ENCODE measurements at regions not wholly inside any gene's neighbourhood (a gene's known extent, or its start where the extent isn't known, plus 50 kb on each side); places are given as distances from the start of the nearest gene placed in this dataset.

DNA sequence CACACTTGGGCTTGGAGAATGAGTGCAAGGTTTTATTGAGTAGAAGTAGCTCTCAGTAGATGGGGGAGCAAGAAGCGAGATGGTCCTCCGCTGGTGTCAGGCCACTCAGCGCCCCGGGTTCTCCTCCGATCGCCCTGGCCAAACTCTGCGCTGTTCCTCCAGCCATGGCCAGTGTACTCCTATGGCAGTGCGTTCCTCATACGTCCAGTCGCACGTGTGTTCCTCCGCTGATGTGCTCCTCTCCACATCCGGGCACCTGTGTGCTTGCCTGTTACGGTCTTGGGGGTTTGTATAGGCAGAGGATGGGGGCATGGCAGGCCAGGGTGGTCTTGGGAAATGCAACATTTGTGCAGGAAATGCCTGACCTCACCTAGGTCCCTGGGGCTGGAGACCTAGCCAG is 1899.4 kb downstream of the PCDH9 start:
- Mint-ChIP-seq H3K9me3 (no peaks in the 10 kb centered on the region), H3K4me1 (no peaks in the 10 kb centered on the region; the same call in 2 of the 3 replicates), H3K36me3 (ENCODE audit: low read depth) (no peaks in the 10 kb centered on the region), H3K4me3 (no peak overlapping the region), H3K27ac (no peak overlapping the region), H3K27me3 (ENCODE audit: insufficient read depth, low read depth, poor library complexity) (no peaks in the 10 kb centered on the region)
- H3K4me3 ChIP-seq, result no peak overlapping the region
- H4K20me1 ChIP-seq (replicated peaks; ENCODE audit: insufficient read depth), result no peaks in the 10 kb centered on the region
- H3F3A ChIP-seq (replicated peaks; ENCODE audit: low read depth), result no peaks in the 10 kb centered on the region
- TF ChIP-seq ZNF114 (CRISPR knock-in tag; IDR thresholded peaks at IDR 0.05), result no peak
- TF ChIP-seq, protein P1, sequence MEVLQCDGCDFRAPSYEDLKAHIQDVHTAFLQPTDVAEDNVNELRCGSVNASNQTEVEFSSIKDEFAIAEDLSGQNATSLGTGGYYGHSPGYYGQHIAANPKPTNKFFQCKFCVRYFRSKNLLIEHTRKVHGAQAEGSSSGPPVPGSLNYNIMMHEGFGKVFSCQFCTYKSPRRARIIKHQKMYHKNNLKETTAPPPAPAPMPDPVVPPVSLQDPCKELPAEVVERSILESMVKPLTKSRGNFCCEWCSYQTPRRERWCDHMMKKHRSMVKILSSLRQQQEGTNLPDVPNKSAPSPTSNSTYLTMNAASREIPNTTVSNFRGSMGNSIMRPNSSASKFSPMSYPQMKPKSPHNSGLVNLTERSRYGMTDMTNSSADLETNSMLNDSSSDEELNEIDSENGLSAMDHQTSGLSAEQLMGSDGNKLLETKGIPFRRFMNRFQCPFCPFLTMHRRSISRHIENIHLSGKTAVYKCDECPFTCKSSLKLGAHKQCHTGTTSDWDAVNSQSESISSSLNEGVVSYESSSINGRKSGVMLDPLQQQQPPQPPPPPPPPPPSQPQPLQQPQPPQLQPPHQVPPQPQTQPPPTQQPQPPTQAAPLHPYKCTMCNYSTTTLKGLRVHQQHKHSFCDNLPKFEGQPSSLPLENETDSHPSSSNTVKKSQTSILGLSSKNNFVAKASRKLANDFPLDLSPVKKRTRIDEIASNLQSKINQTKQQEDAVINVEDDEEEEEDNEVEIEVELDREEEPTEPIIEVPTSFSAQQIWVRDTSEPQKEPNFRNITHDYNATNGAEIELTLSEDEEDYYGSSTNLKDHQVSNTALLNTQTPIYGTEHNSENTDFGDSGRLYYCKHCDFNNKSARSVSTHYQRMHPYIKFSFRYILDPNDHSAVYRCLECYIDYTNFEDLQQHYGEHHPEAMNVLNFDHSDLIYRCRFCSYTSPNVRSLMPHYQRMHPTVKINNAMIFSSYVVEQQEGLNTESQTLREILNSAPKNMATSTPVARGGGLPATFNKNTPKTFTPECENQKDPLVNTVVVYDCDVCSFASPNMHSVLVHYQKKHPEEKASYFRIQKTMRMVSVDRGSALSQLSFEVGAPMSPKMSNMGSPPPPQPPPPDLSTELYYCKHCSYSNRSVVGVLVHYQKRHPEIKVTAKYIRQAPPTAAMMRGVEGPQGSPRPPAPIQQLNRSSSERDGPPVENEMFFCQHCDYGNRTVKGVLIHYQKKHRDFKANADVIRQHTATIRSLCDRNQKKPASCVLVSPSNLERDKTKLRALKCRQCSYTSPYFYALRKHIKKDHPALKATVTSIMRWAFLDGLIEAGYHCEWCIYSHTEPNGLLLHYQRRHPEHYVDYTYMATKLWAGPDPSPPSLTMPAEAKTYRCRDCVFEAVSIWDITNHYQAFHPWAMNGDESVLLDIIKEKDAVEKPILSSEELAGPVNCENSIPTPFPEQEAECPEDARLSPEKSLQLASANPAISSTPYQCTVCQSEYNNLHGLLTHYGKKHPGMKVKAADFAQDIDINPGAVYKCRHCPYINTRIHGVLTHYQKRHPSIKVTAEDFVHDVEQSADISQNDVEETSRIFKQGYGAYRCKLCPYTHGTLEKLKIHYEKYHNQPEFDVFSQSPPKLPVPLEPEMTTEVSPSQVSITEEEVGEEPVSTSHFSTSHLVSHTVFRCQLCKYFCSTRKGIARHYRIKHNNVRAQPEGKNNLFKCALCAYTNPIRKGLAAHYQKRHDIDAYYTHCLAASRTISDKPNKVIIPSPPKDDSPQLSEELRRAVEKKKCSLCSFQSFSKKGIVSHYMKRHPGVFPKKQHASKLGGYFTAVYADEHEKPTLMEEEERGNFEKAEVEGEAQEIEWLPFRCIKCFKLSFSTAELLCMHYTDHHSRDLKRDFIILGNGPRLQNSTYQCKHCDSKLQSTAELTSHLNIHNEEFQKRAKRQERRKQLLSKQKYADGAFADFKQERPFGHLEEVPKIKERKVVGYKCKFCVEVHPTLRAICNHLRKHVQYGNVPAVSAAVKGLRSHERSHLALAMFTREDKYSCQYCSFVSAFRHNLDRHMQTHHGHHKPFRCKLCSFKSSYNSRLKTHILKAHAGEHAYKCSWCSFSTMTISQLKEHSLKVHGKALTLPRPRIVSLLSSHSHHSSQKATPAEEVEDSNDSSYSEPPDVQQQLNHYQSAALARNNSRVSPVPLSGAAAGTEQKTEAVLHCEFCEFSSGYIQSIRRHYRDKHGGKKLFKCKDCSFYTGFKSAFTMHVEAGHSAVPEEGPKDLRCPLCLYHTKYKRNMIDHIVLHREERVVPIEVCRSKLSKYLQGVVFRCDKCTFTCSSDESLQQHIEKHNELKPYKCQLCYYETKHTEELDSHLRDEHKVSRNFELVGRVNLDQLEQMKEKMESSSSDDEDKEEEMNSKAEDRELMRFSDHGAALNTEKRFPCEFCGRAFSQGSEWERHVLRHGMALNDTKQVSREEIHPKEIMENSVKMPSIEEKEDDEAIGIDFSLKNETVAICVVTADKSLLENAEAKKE (CRISPR knock-in tag; IDR thresholded peaks at IDR 0.05), result no peak
- no peak for TF ChIP-seq EZH2phosphoT487 (IDR thresholded peaks at IDR 0.05; ENCODE audit: unreplicated experiment)
- no peak for TF ChIP-seq CREB1 (CRISPR knock-in tag; IDR thresholded peaks at IDR 0.05; ENCODE audit: low read depth)
- no peak for TF ChIP-seq JUNB (IDR thresholded peaks at IDR 0.05; ENCODE audit: unreplicated experiment)
- no peak for TF ChIP-seq EZH2 (IDR thresholded peaks at IDR 0.05; ENCODE audit: low read depth, unreplicated experiment)
- TF ChIP-seq STAT1 (IDR thresholded peaks at IDR 0.05; ENCODE audit: unreplicated experiment), result no peak
- no peak for TF ChIP-seq ETS1 (IDR thresholded peaks at IDR 0.05)
- no peak for TF ChIP-seq CTCF (conservative IDR thresholded peaks at IDR 0.05; ENCODE audit: low read depth in 2 of 2)
- no peak for DNase-seq (ENCODE audit: low spot score)
- H3K4me2 ChIP-seq, result no peak overlapping the region
- no peak for ATAC-seq
- no peak overlapping the region for H2AFZ ChIP-seq
- no peaks in the 10 kb centered on the region for H3K36me3 ChIP-seq (ENCODE audit: insufficient read depth)
- H3K79me2 ChIP-seq (replicated peaks; ENCODE audit: insufficient read depth), result no peaks in the 10 kb centered on the region
- H3K27me3 ChIP-seq (ENCODE audit: insufficient read depth), result no peaks in the 10 kb centered on the region
- H3K4me1 ChIP-seq (ENCODE audit: insufficient read depth), result no peaks in the 10 kb centered on the region
- no peaks in the 10 kb centered on the region for H3K9me2 ChIP-seq (ENCODE audit: insufficient read depth)
- H3K27ac ChIP-seq (ENCODE audit: low read depth), result no peak overlapping the region

Data from GM23338 (cell line).